OCI-LY1 (cell line): ENCODE measurements at regions not wholly inside any gene's neighbourhood (a gene's known extent, or its start where the extent isn't known, plus 50 kb on each side); places are given as distances from the start of the nearest gene placed in this dataset.

Source experiments
- H2AFZ ChIP-seq: fragments of 200-600 bp; sonication (generic), shearing (Covaris generic); 2 replicates; pipeline ENCODE4 v1.6.0; 2014; ENCODE audit warnings: antibody characterized with exemption, mild to moderate bottlenecking, low read length
- H3F3A ChIP-seq: fragments of 200-600 bp; sonication (generic), shearing (Covaris generic); 2 replicates; pipeline ENCODE4 v1.6.0; 2014; ENCODE audit warnings: mild to moderate bottlenecking, antibody characterized with exemption, low read length, moderate library complexity; ENCODE audit not compliant: insufficient read depth
- H3K27ac ChIP-seq: fragments of 200-600 bp; sonication (generic); 2 replicates; pipeline ENCODE4 v1.5.1; 2014; ENCODE audit warnings: low read length, mixed run types, mild to moderate bottlenecking, low read depth; ENCODE audit not compliant: poor library complexity, severe bottlenecking
- H3K27me3 ChIP-seq: fragments of 200-600 bp; sonication (generic); 2 replicates; pipeline ENCODE4 v1.6.0; 2014; ENCODE audit warnings: antibody characterized with exemption, mild to moderate bottlenecking, low read length, moderate library complexity; ENCODE audit not compliant: insufficient read depth
- H3K36me3 ChIP-seq: fragments of 200-600 bp; sonication (generic); 2 replicates; pipeline ENCODE4 v1.6.1; 2014; ENCODE audit warnings: mild to moderate bottlenecking, antibody characterized with exemption, low read length, moderate library complexity, mixed read lengths; ENCODE audit not compliant: insufficient read depth
- H3K4me1 ChIP-seq: fragments of 200-600 bp; sonication (generic); 2 replicates; pipeline ENCODE4 v1.5.1; 2014; ENCODE audit warnings: mild to moderate bottlenecking, low read length, moderate library complexity; ENCODE audit not compliant: insufficient read depth, severe bottlenecking
- H3K4me2 ChIP-seq: fragments of 200-600 bp; sonication (generic), shearing (Covaris generic); 2 replicates; pipeline ENCODE4 v1.6.1; 2014; ENCODE audit warnings: low read length
- H3K4me3 ChIP-seq: fragments of 200-600 bp; sonication (generic); 2 replicates; pipeline ENCODE4 v1.5.1; 2014; ENCODE audit warnings: low read length, low read depth, mild to moderate bottlenecking, mixed read lengths; ENCODE audit not compliant: poor library complexity, severe bottlenecking
- H3K79me2 ChIP-seq: fragments of 200-600 bp; shearing (Covaris generic); 2 replicates; pipeline ENCODE4 v1.6.1; 2016; ENCODE audit warnings: mixed run types, low read length, mixed read lengths; ENCODE audit not compliant: insufficient read depth
- H3K9ac ChIP-seq: fragments of 200-600 bp; sonication (generic), shearing (Covaris generic); 2 replicates; pipeline ENCODE4 v1.6.1; 2014; ENCODE audit warnings: mild to moderate bottlenecking, low read length, mixed read lengths
- H3K9me2 ChIP-seq: fragments of 200-600 bp; sonication (generic), shearing (Covaris generic); 2 replicates; pipeline ENCODE4 v1.6.1; 2014; ENCODE audit warnings: low read depth, mild to moderate bottlenecking, low read length, mixed read lengths
- H3K9me3 ChIP-seq: fragments of 200-600 bp; shearing (Covaris generic); 2 replicates; pipeline ENCODE4 v1.6.1; 2014; ENCODE audit warnings: low read length, mixed read lengths
- H4K20me1 ChIP-seq: fragments of 200-600 bp; sonication (generic), shearing (Covaris generic); 2 replicates; pipeline ENCODE4 v1.6.0; 2016; ENCODE audit warnings: mild to moderate bottlenecking, low read length; ENCODE audit not compliant: insufficient read depth
- EZH2 ChIP-seq: fragments of 200-600 bp; sonication (generic), shearing (Covaris generic); IDR thresholded peaks from 2 replicates; pipeline ENCODE4 v1.8.0; 2017; ENCODE audit warnings: borderline replicate concordance, mixed run types, mild to moderate bottlenecking, antibody characterized with exemption, low read length, moderate library complexity, mixed read lengths
- TF ChIP-seq, protein P1 (sequence below): fragments of 200-600 bp; sonication (generic), shearing (Covaris generic); IDR thresholded peaks from 2 replicates; pipeline ENCODE4 v1.5.1; 2017; ENCODE audit warnings: mild to moderate bottlenecking, antibody characterized with exemption, low read length, moderate library complexity, mixed read lengths

DNA sequence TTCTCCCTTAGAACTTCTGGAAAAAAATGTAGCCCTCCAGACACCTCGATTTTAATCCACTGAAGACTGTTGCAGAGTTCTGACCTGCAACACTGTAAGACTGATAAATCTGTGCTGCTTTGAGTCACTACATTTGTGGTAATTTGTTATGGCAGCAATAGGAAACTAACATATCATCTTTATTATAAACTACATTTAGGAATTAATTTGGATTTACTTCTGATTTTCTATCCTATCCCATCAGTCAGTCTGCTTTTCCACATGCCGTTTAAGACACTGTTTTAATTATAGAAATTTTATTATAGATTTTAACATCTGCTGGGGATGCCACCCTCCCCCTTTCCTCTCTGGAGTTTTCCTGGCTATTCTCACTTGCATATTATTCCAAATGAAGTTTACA lies 375.2 kb downstream of the DUSP6 start:
- no peaks in the 10 kb centered on the region for H3K9me2 ChIP-seq
- no peaks in the 10 kb centered on the region for H3F3A ChIP-seq
- H3K36me3 ChIP-seq, result no peaks in the 10 kb centered on the region
- H3K27me3 ChIP-seq, result no peaks in the 10 kb centered on the region
- H3K9me3 ChIP-seq, result no peaks in the 10 kb centered on the region
- no peak overlapping the region for H3K4me3 ChIP-seq
- H3K27ac ChIP-seq, result no peak overlapping the region
- no peaks in the 10 kb centered on the region for H3K79me2 ChIP-seq
- H3K4me1 ChIP-seq, result no peaks in the 10 kb centered on the region
- no peak overlapping the region for H3K4me2 ChIP-seq
- no peak overlapping the region for H3K9ac ChIP-seq
- no peak overlapping the region for H2AFZ ChIP-seq
- TF ChIP-seq EZH2, result no peak
- no peaks in the 10 kb centered on the region for H4K20me1 ChIP-seq

DNA sequence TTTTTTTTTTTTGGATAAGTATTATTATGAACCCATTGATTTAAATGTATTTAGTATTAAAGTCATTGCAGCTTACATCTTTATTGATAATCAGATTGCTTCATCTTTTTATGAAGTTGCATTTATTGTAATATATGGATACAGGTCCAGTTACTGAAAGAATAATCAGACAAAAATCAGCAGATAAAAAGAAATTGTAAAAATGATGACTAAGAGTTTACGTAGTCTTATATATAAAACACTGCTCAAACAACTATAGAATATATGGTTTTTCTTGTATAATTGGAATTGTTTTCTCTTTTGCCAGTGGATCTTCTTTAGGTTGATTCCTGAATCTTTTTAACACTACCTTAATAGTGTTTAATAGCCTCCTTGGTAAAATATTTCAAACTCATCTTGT lies 378.3 kb downstream of the DUSP6 start:
- no peaks in the 10 kb centered on the region for H3K4me1 ChIP-seq
- no peaks in the 10 kb centered on the region for H3K79me2 ChIP-seq
- no peak for TF ChIP-seq EZH2
- TF ChIP-seq, protein P1, sequence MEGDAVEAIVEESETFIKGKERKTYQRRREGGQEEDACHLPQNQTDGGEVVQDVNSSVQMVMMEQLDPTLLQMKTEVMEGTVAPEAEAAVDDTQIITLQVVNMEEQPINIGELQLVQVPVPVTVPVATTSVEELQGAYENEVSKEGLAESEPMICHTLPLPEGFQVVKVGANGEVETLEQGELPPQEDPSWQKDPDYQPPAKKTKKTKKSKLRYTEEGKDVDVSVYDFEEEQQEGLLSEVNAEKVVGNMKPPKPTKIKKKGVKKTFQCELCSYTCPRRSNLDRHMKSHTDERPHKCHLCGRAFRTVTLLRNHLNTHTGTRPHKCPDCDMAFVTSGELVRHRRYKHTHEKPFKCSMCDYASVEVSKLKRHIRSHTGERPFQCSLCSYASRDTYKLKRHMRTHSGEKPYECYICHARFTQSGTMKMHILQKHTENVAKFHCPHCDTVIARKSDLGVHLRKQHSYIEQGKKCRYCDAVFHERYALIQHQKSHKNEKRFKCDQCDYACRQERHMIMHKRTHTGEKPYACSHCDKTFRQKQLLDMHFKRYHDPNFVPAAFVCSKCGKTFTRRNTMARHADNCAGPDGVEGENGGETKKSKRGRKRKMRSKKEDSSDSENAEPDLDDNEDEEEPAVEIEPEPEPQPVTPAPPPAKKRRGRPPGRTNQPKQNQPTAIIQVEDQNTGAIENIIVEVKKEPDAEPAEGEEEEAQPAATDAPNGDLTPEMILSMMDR, result no peak

DNA sequence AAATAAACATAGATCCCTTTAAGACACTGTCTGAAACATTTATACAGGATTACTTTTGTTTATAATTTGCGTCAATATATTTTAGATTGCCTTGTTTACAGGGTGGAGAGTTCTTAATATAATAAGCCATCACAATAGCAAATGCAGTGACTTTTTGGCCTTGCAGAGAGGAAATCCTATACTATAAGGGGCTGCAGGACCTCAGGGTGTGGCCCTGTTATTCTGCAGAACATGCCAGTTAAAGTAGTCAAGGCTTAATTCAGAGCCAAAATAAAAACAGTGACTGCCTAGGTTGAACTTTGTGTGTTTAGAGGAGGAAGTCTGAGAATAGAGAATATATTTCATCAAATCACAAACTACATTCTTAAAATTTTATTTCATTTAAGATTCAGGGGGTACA lies 381.6 kb downstream of the DUSP6 start:
- TF ChIP-seq EZH2, result no peak
- TF ChIP-seq, protein P1, result no peak
- no peaks in the 10 kb centered on the region for H3K36me3 ChIP-seq
- H3K79me2 ChIP-seq, result no peaks in the 10 kb centered on the region
- H3K27me3 ChIP-seq, result no peaks in the 10 kb centered on the region
- no peak overlapping the region for H3K4me2 ChIP-seq
- no peak overlapping the region for H3K4me3 ChIP-seq
- H2AFZ ChIP-seq, result no peak overlapping the region
- no peak overlapping the region for H3K9ac ChIP-seq
- no peaks in the 10 kb centered on the region for H3F3A ChIP-seq
- H3K9me2 ChIP-seq, result no peaks in the 10 kb centered on the region
- no peak overlapping the region for H3K27ac ChIP-seq
- no peaks in the 10 kb centered on the region for H4K20me1 ChIP-seq
- no peaks in the 10 kb centered on the region for H3K4me1 ChIP-seq
- no peaks in the 10 kb centered on the region for H3K9me3 ChIP-seq

More for the DNA sequence above, 378.3 kb downstream of the DUSP6 start:
- Histone ChIP-seq H3K4me3 (no peak overlapping the region), H2AFZ (no peak overlapping the region), H3K9me3 (no peaks in the 10 kb centered on the region), H3K9ac (no peak overlapping the region), H4K20me1 (no peaks in the 10 kb centered on the region), H3K4me2 (no peak overlapping the region), H3K9me2 (no peaks in the 10 kb centered on the region), H3K36me3 (no peaks in the 10 kb centered on the region), H3K27ac (no peak overlapping the region), H3K27me3 (no peaks in the 10 kb centered on the region), H3F3A (no peaks in the 10 kb centered on the region)

DNA sequence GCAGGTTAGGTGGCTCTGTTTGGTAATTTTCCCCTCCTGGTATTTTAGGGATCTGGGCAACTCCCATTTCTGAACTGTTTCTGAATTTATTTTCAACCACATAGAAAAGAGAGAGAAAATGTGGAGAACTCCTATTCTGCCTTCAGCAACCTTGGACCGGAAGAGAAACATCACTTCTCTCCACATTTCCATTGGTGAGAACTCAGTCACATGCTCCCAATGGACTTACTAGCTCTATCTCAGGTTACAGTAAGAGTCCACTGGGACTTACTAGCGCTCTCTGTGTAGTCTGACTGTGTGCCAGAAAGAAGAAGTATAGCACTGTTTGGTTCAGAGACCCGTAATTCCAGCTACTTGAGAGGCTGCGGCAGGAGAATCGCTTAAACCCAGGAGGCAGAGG lies 383.2 kb downstream of the DUSP6 start:
- Histone ChIP-seq H3K27me3 (no peaks in the 10 kb centered on the region), H2AFZ (no peak overlapping the region), H4K20me1 (no peaks in the 10 kb centered on the region), H3K9me3 (no peaks in the 10 kb centered on the region), H3K4me3 (no peak overlapping the region), H3K4me1 (no peaks in the 10 kb centered on the region), H3K4me2 (no peak overlapping the region), H3K9ac (no peak overlapping the region), H3K79me2 (no peaks in the 10 kb centered on the region), H3K27ac (no peak overlapping the region), H3K36me3 (no peaks in the 10 kb centered on the region), H3K9me2 (no peaks in the 10 kb centered on the region), H3F3A (no peaks in the 10 kb centered on the region)
- TF ChIP-seq, protein P1, result no peak
- TF ChIP-seq EZH2, result no peak
